Endodermal cell (in vitro differentiated cells): ENCODE measurements at regions not wholly inside any gene's neighbourhood (a gene's known extent, or its start where the extent isn't known, plus 50 kb on each side); places are given as distances from the start of the nearest gene placed in this dataset.

Experiments
- DNase-seq: peaks from one replicate; pipeline ENCODE4 v3.0.0-alpha.2; 2017
- H3K27ac ChIP-seq: 2 replicates; pipeline ENCODE4 v1.5.1; 2013; ENCODE audit warnings: mild to moderate bottlenecking, low read depth, low read length, moderate library complexity
- H3K27me3 ChIP-seq: 2 replicates; pipeline ENCODE4 v1.6.1; 2013; ENCODE audit warnings: mild to moderate bottlenecking, low read length, moderate library complexity; ENCODE audit not compliant: insufficient read depth, control insufficient read depth, poor library complexity, severe bottlenecking
- H3K36me3 ChIP-seq: 2 replicates; pipeline ENCODE4 v1.7.0; 2013; ENCODE audit warnings: mild to moderate bottlenecking, low read length, moderate library complexity; ENCODE audit not compliant: control insufficient read depth, insufficient read depth
- H3K4me1 ChIP-seq: one replicate; pipeline ENCODE4 v1.7.0; 2013; ENCODE audit warnings: low read length; ENCODE audit not compliant: control insufficient read depth, insufficient read depth
- H3K4me3 ChIP-seq: 2 replicates; pipeline ENCODE4 v1.5.1; 2013; ENCODE audit warnings: mild to moderate bottlenecking, low read length, moderate library complexity
- H3K9ac ChIP-seq: 2 replicates; pipeline ENCODE4 v1.6.1; 2013; ENCODE audit warnings: mild to moderate bottlenecking, low read length, moderate library complexity; ENCODE audit not compliant: poor library complexity, severe bottlenecking; ENCODE audit errors: extremely low read depth
- H3K9me3 ChIP-seq: 2 replicates; pipeline ENCODE4 v1.6.1; 2013; ENCODE audit warnings: mild to moderate bottlenecking, low read length, moderate library complexity; ENCODE audit not compliant: control insufficient read depth
- H3K27ac Mint-ChIP-seq: 2 replicates; pipeline ENCODE4 v1.8.0; 2020; ENCODE audit warnings: mixed read lengths
- H3K27me3 Mint-ChIP-seq: 2 replicates; pipeline ENCODE4 v1.8.0; 2021; ENCODE audit warnings: mild to moderate bottlenecking, mixed read lengths; ENCODE audit not compliant: insufficient read depth
- H3K36me3 Mint-ChIP-seq: 2 replicates; pipeline ENCODE4 v1.8.0; 2020; ENCODE audit warnings: low read depth, mixed read lengths
- H3K4me1 Mint-ChIP-seq: 2 replicates; pipeline ENCODE4 v1.8.0; 2020; ENCODE audit warnings: mixed read lengths
- H3K4me3 Mint-ChIP-seq: 2 replicates; pipeline ENCODE4 v1.8.0; 2020; ENCODE audit warnings: mild to moderate bottlenecking, moderate library complexity, mixed read lengths
- H3K9me3 Mint-ChIP-seq: 2 replicates; pipeline ENCODE4 v1.8.0; 2020; ENCODE audit warnings: mild to moderate bottlenecking, mixed read lengths
- CTCF ChIP-seq: fragments of 200-600 bp; sonication (generic); conservative IDR thresholded peaks from 2 replicates; pipeline ENCODE4 v1.5.0; 2021; ENCODE audit warnings: antibody characterized with exemption, mild to moderate bottlenecking
- WGBS, 2 experiments: methylation state at CpG; one replicate each; pipeline versions ENCODE4 v1.1.5 to v1.1.7; 2013; ENCODE audit warnings: missing lambda C conversion rate in 2 of 2, mixed read lengths in 1 of 2; ENCODE audit not compliant: insufficient coverage in 1 of 2, insufficient read length in 1 of 2; 5-methylcytosine and 5-hydroxymethylcytosine counted together

GRCh38 chr13:65943708-65944107, 1286.4 kb downstream of the PCDH9 start:
- H3K27me3 ChIP-seq = peaks cover 11% of the 10 kb centered on the region
- H3K27me3 Mint-ChIP-seq = peaks cover 2% of the 10 kb centered on the region
- H3K4me1 Mint-ChIP-seq = peaks cover 4% of the 10 kb centered on the region
- H3K4me3 ChIP-seq = no peak overlapping the region
- no peak overlapping the region for H3K27ac Mint-ChIP-seq
- no peaks in the 10 kb centered on the region for H3K36me3 ChIP-seq
- H3K4me3 Mint-ChIP-seq = no peak overlapping the region
- no peak for TF ChIP-seq CTCF
- H3K27ac ChIP-seq = no peak overlapping the region
- H3K9me3 Mint-ChIP-seq = no peaks in the 10 kb centered on the region
- no peak for DNase-seq
- no peaks in the 10 kb centered on the region for H3K9me3 ChIP-seq
- no peak overlapping the region for H3K9ac ChIP-seq
- 86 to 94% methylated on average over 3 of the region's 3 CpGs for WGBS, 2 experiments
- H3K36me3 Mint-ChIP-seq = no peaks in the 10 kb centered on the region
- H3K4me1 ChIP-seq = no peaks in the 10 kb centered on the region

GRCh38 chr13:65943024-65943423, 1287.1 kb downstream of the PCDH9 start:
- Mint-ChIP-seq H3K4me3 (no peak overlapping the region), H3K27ac (no peak overlapping the region), H3K4me1 (peaks cover 4% of the 10 kb centered on the region), H3K27me3 (peaks cover 2% of the 10 kb centered on the region), H3K9me3 (no peaks in the 10 kb centered on the region), H3K36me3 (no peaks in the 10 kb centered on the region)
- no peak overlapping the region for H3K27ac ChIP-seq
- DNase-seq = no peak
- no peaks in the 10 kb centered on the region for H3K9me3 ChIP-seq
- H3K36me3 ChIP-seq = no peaks in the 10 kb centered on the region
- H3K27me3 ChIP-seq = peaks cover 11% of the 10 kb centered on the region
- WGBS, 2 experiments = 100% methylated on average over 1 of the region's 1 CpG; no CpG with 5 or more reads in 1 of the 2 experiments
- H3K9ac ChIP-seq = no peak overlapping the region
- TF ChIP-seq CTCF = no peak
- no peak overlapping the region for H3K4me3 ChIP-seq
- no peaks in the 10 kb centered on the region for H3K4me1 ChIP-seq

- TF ChIP-seq CTCF = no peak
- 78 to 83% methylated on average over 3 of the region's 3 CpGs for WGBS, 2 experiments
- H3K36me3 ChIP-seq = no peaks in the 10 kb centered on the region
- Mint-ChIP-seq H3K4me3 (no peak overlapping the region), H3K27ac (no peak overlapping the region), H3K4me1 (peaks cover 4% of the 10 kb centered on the region), H3K36me3 (no peaks in the 10 kb centered on the region), H3K9me3 (no peaks in the 10 kb centered on the region), H3K27me3 (peaks cover 2% of the 10 kb centered on the region)
- no peak overlapping the region for H3K4me3 ChIP-seq
- H3K9ac ChIP-seq = no peak overlapping the region
- DNase-seq = no peak
- no peaks in the 10 kb centered on the region for H3K9me3 ChIP-seq
- no peaks in the 10 kb centered on the region for H3K4me1 ChIP-seq
- H3K27ac ChIP-seq = no peak overlapping the region
- H3K27me3 ChIP-seq = peaks cover 11% of the 10 kb centered on the region
These were observed 1289.4 kb downstream of the PCDH9 start for GRCh38 chr13:65940720-65941119.
